AG10803 (cell line): ENCODE measurements at regions not wholly inside any gene's neighbourhood (a gene's known extent, or its start where the extent isn't known, plus 50 kb on each side); places are given as distances from the start of the nearest gene placed in this dataset.

Experiments used
- DNase-seq: peaks from one replicate; pipeline ENCODE4 v3.0.0; 2010; ENCODE audit warnings: low read depth
- H3K4me3 ChIP-seq: 2 replicates; pipeline ENCODE4 v1.5.1; 2011; ENCODE audit warnings: mild to moderate bottlenecking, low read length, control low read depth
- CTCF ChIP-seq: conservative IDR thresholded peaks from 2 replicates; pipeline ENCODE4 v1.5.1; 2011; ENCODE audit warnings: mild to moderate bottlenecking, low read length, control low read depth, inconsistent platforms

- H3K4me3 ChIP-seq, result no peak overlapping the region
- no peak for DNase-seq
- no peak for TF ChIP-seq CTCF
Observed at GRCh38 chr2:123116595-123116994, 908.5 kb upstream of the CNTNAP5 start.

- DNase-seq, result no peak
- H3K4me3 ChIP-seq, result no peak overlapping the region
- TF ChIP-seq CTCF, result no peak
Observed at GRCh38 chr2:123127236-123127635, 897.9 kb upstream of the CNTNAP5 start.

- TF ChIP-seq CTCF, result no peak
- no peak overlapping the region for H3K4me3 ChIP-seq
- DNase-seq, result no peak
Observed at GRCh38 chr2:123128951-123129350, 896.1 kb upstream of the CNTNAP5 start.

GRCh38 chr2:123136419-123136818 lies 888.7 kb upstream of the CNTNAP5 start:
- DNase-seq, result no peak
- no peak overlapping the region for H3K4me3 ChIP-seq
- TF ChIP-seq CTCF, result no peak

GRCh38 chr2:123144082-123144481 lies 881.0 kb upstream of the CNTNAP5 start:
- TF ChIP-seq CTCF, result no peak
- no peak overlapping the region for H3K4me3 ChIP-seq

GRCh38 chr2:123153041-123153440 lies 872.0 kb upstream of the CNTNAP5 start:
- no peak overlapping the region for H3K4me3 ChIP-seq
- no peak for TF ChIP-seq CTCF
- DNase-seq, result no peak

More at GRCh38 chr2:123144082-123144481, 881.0 kb upstream of the CNTNAP5 start:
- no peak for DNase-seq

- TF ChIP-seq CTCF, result no peak
- no peak overlapping the region for H3K4me3 ChIP-seq
- DNase-seq, result no peak
Observed at GRCh38 chr2:123154195-123154594, 870.9 kb upstream of the CNTNAP5 start.
